ENCODE measurements at regions not wholly inside any gene's neighbourhood (a gene's known extent, or its start where the extent isn't known, plus 50 kb on each side); places are given as distances from the start of the nearest gene placed in this dataset.

GRCh38 chr1:14363707-14364413 is 234.6 kb upstream of the KAZN start:
- no peak for DNase-seq

GRCh38 chr1:14365301-14365988 is 233.0 kb upstream of the KAZN start:
- DNase-seq: no peak

DNA sequence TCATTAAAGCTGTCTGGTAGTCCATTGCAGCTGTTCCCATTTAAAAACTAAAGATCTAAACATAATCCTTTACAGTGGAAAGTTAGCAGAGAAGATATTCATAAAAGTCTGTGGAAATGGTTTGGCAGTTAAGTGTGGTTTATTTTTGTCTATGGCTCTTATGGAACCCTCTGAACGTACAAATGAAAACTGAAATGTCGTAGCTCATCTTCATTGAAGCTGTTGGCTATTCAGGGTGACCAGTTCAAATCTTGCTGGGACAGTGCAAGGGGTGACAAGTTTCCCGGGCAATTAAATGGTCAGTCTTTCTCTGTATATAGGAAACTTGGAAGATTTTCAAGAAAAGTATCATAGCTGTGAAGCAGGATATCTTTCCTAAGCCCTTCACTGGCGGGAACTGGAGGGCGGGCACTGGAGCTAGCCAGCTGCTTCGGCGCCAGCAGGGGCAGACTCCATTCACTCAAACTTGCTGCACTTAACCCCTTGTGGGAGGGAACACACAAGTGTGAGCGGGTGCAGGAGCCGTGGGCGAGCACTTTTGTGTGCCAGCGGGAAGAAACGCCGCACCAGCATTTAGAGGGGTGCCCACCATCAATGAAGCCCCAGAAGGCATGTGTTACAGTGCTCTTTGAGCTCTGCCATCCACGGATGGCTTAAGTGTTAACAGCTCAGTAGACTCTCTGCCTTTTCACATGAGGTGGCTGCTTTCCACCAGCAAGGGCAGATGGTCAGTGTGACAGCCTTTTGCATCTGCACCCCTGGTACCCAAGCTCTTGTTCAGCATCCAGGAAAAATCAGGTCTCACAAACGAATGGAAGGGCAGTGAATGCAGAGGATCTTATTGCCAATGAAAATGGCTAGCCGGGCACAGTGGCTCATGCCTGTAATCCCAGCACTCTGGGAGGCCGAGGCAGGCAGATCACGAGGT is 232.1 kb upstream of the KAZN start:
- DNase-seq: no peak

- DNase-seq: no peak
Measured at GRCh38 chr1:14367451-14367850, 231.0 kb upstream of the KAZN start.

DNA sequence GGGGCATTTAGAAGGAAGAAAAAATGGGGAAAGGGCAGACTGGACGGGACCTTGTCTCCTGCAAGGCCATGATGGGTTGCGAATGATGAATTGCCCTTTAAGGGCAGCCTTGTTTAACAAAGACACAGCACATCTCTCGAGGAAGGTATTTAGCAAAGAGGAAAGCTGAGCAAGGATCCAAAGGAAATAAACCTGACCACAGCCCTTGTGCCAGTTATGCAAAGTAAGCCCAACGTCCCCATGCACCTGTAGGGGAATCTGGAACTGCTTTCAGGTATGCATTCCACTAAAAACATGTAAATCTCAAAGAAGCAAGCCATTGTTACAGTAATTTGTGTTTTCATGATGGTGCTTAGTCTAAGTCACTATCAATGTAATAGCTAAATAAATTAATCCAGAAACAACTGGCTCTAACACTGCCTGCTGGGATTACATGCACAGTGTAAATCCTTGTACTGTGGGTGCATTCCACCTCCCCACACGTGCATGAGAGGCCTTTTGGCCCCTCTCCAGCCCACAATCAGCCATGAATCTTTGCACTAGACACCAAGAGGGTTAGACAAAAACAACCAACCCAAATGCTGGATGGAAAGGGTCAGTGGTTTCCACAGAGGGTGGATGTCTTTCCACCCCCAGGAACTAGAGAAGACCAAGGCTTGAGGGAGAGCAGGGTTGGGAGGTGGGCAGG is 228.8 kb upstream of the KAZN start:
- DNase-seq: no peak

- no peak for DNase-seq
Measured at GRCh38 chr1:14371771-14372497, 226.6 kb upstream of the KAZN start.

DNA sequence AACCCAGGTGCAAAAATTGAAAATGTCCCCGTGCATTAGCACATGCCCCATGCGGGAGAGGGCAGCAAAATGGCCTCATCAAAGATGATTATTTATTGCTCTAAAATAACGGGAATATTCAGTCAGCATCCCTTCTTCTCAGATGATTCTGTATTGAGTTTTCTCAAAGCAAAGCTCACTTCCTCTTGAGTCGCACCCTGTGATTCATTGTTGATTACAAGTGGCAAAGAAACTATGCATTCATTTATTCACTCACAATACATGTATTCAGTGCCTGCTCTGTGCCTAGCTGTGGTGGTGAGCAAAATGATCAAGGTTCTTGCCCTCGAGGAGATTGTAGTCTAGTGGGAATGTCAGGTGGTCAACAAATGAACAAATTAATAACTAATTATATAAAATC is 226.0 kb upstream of the KAZN start:
- no peak for DNase-seq

GRCh38 chr1:14373081-14373758 is 225.3 kb upstream of the KAZN start:
- DNase-seq: no peak

DNA sequence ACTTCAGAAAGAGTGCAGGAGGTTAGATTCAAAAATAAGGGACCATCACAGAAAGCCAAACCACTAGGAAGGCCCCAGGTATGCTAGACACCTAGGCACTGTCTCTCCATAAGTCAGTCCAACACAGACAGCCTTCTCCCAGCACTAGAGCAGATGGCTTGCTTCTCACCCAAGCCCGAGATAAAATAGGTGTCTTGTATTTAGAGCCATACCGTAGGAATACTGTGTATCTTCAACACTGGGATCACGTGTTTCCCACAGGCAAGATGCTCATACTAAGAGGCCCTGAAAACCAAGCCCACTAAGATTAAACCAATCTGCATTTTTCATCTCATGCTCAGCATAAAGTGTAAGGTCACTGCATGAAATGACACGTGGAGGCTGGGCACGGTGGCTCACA is 223.3 kb upstream of the KAZN start:
- no peak for DNase-seq

DNA sequence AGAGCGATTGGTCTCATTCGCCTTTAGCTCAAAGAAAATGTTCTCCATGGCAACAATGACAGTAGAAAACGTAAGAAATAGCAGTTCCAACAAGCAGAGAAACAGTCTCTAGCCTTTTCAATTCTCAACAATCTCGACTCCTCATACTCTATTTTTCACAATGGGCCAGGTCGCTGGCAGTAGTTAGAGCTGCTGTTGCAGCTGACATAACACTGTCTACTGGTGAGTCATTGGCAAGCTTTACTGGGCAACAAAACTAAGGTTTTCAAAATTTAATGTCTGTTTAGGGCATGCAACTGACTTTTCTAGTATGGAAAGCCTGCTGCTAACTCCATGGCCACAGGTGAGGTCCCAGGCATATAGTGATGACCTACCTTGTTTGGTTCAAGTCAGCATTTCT is 221.1 kb upstream of the KAZN start:
- no peak for DNase-seq

DNA sequence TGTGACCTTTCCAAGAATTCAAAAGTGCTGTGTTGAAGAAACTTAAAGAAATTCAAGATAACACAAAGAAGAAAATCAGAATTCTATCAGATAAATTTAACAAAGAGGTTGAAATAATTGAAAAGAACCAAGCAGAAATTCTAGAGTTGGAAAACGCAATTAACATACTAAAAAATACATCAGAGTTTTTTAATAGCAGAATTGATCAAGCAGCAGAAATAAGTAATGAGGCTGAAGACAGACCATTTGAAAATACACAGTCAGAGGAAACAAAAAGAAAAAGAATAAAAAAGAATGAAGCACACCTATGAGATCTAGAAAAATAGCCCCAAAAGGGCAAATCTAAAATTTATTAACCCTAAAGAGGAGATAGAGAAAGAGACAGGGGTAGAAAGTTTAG is 218.1 kb upstream of the KAZN start:
- DNase-seq: no peak

GRCh38 chr1:14390816-14391215 is 207.7 kb upstream of the KAZN start:
- DNase-seq: no peak

- DNase-seq: no peak
Measured at GRCh38 chr1:14392161-14392858, 206.2 kb upstream of the KAZN start.

- DNase-seq: no peak
Measured at GRCh38 chr1:14392859-14393365, 205.6 kb upstream of the KAZN start.

DNA sequence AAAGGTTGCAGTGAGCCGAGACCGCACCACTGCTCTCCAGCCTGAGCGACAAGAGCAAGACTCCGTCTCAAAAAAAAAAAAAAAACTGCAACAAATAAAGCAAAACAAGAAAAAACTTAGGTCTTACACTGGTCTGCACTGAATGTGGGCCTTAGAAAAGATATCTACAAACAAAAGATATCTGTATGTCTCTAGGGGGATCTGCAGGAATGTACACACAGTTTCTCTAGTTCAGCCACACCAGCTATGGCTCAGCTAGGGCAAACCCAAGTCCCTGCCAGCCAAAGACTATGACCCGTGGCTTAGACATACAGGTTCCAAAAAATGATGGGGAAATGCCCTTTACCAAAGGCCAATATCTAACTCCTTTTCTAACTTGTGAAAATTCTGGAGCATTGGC is 202.4 kb upstream of the KAZN start:
- DNase-seq: no peak

DNA sequence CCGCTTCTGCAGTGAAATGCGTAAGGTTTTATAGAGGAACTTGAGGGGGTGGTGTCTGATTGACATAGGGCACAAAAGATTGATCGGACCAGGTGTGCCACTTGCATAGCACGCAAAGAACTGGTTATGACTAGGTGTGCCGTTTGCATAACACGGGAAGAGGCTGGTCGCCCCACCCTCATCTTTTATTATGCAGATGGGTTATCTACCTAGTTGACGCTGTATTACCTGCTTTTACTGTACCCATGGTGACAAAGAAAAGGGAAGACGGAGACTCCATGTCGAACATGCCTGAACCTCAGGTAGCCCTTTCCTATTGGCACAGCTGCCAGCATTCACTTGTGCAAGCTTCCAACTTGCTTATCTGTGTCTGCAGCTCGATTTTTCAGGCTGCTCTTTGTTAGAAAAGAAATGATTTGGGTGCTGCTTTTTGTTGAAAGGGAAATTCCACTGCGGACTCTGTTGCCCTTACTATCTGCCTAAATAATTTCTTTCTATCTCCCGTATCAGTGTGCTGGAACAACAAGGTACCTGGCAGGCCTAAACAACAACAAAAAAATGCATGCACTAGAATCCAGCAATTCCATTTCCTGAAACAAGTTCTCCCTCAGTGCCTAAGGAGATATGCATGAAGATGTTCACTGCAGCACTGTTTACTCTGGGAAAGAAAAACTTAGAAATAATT is 194.4 kb upstream of the KAZN start:
- no peak for DNase-seq

GRCh38 chr1:14404862-14405301 is 193.6 kb upstream of the KAZN start:
- DNase-seq: no peak

DNA sequence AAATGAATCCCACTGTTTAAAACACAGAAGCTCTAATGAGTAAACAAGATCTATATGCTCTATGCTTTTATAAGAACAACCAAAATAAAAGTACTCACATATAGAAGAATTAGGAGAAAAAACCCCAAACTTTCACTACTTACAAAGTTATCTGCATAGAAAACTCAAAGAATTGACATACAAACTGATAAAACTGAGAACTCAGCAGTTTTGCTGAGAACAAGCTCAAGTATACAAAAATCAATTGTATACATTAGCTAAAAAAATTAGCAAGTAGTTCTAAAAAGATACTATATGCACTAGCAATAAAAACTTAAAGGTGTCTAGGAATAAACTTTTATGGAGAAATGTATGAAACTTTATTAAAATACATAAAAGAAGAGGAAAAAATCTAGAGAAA is 186.2 kb upstream of the KAZN start:
- no peak for DNase-seq

DNA sequence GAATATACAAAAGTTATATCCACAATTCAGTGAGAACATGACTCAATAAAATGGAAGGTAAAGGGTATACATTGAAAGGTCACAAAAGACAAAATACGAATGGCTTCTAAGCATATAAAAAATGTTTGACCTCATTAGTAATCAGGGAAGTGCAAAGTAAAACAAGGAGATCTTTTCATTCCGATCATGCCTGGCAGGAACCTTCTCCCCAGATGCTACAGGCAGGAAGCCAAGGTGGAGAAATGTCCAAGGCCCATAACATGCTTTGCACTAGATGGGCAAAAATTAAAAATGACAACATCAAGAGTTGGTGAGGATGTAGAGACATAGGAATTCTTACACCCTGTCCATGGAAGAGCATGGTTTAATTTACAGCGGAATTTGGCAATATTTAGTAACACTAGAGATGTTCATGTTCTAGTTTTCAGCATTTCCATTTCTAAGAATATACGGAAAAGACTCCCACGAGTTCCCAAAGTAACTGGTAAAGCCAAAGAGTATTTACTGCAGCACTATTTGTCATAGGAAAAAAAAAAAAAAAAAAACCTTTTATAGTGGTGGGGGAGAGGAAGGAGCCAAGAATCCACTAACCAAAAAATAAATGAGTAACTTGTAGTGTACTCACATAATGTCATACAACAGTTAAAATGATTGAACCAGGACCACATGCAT is 184.5 kb upstream of the KAZN start:
- DNase-seq: no peak

DNA sequence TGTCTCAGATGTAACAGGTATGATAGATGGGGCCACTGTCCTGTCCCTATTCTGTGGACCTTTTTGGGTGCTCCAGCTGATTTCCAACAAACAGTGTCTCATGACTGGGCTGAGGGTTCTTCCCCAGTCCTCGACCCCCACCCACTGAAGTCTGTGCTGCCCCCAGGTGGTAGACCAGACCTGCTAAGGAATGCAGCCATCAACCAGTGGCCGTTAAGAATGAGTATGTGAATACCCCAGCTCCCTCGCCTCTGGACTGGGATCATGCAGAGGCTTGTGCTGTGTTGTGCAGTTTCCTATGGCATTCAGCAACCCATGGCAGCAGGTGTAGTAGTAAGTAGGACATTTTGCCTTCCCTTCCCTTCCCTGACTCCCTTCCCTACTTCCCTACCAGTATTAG is 183.1 kb upstream of the KAZN start:
- DNase-seq: no peak
